SK-MEL-5 (cell line): ENCODE measurements at regions not wholly inside any gene's neighbourhood (a gene's known extent, or its start where the extent isn't known, plus 50 kb on each side); places are given as distances from the start of the nearest gene placed in this dataset.

Experiments
- DNase-seq: peaks from one replicate; pipeline ENCODE4 v3.0.0-alpha.2; 2016; ENCODE audit warnings: low read depth, low spot score
- in situ Hi-C: cut with HindIII; loops from 2 replicates; pipeline ENCODE4 v1.10.0; 2016; ENCODE audit warnings: low sequenced_read_pairs, high pct_unique_total_duplicates, low pct_unique_long_range_greater_than_20kb

- no peak for DNase-seq
- in situ Hi-C loops = no loop called here
Observed at GRCh38 chr9:78541868-78542443, 245.0 kb downstream of the PSAT1 start.

GRCh38 chr9:78542491-78543181 is 245.7 kb downstream of the PSAT1 start:
- in situ Hi-C loops = no loop called here
- no peak for DNase-seq

DNA sequence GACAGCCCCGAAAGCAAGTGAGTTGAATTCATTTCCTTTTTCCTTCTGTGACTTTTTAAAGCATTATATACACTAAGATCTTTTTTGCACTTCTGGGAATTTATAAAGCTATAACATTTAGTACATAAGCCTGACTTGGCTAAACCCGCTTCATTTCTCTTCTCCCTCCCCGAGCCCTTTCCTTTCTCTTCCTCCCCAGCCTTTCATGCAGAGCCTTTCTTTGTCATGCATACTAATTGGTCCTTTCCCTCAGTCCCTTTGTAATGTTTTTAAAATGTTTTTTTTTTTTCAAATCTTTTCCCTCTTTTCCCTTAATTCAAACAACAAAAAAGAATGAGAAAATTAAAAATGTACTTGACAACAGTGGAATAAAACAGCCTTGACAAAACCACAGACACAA is 246.4 kb downstream of the PSAT1 start:
- in situ Hi-C loops = no loop called here
- no peak for DNase-seq

GRCh38 chr9:78544230-78544629 is 247.3 kb downstream of the PSAT1 start:
- DNase-seq = no peak
- in situ Hi-C loops = no loop called here

DNA sequence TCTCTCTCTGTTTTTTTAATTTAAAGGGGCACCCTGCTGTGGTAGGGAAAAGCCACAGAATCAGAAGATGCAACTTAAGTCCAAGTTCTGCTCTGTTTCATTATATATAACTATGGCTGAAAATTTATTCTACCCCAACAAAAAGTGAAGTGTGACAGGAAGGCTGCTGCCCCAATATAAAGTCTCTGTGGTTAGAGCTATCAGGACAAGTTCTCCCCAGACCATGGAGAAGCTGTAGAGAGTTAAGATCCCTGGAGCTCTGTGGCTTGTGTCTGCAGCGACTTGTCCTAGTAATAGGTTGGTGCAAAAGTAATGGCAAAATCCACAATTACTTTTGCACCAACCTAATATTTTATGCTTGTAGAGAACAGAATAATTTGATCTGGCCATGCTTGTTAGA is 250.9 kb downstream of the PSAT1 start:
- in situ Hi-C loops = no loop called here

DNA sequence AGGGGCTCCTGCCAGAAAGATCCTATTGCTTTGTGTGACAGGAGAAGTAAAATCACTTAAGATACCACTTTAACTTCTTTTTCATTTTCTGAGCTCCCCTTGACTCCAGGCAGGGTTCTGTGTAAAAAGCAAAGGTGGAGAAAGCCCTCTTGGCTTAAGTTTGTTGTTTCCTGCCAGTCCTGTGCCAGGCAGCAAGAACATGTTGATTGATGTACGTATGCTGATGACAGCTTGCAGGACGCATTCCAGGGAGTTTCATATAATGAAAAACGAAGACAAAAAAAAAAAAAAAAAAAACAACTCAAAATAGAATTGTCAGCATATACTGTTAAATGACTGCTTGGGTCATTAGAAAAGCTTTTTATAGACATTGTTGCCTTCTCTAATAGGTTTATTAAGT is 251.7 kb downstream of the PSAT1 start:
- in situ Hi-C loops = no loop called here
- DNase-seq = no peak

More for the DNA sequence above, 250.9 kb downstream of the PSAT1 start:
- DNase-seq = no peak

DNA sequence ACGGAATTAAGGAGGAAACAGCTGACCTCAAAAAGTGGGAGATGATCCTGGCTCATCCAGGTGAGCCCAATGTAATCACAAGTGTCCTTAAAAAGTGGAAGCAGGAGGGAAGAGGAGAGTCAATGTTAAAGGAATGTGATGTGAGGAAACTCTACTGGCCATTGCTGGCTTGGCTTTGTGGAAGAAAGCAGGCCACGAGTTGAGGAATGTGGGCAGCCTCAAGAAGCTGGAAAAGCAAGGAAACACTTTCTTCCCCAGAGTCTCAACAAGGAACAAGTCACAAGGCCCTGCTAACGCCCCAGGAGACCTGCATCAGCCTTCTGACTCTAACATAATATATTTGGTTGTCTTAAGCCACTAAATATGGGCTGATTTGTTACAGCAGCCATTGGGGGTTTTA is 252.8 kb downstream of the PSAT1 start:
- DNase-seq = no peak
- in situ Hi-C loops = no loop called here

- in situ Hi-C loops = no loop called here
- peak; percentile 98 for DNase-seq
Observed at GRCh38 chr9:78552802-78553201, 255.9 kb downstream of the PSAT1 start.

DNA sequence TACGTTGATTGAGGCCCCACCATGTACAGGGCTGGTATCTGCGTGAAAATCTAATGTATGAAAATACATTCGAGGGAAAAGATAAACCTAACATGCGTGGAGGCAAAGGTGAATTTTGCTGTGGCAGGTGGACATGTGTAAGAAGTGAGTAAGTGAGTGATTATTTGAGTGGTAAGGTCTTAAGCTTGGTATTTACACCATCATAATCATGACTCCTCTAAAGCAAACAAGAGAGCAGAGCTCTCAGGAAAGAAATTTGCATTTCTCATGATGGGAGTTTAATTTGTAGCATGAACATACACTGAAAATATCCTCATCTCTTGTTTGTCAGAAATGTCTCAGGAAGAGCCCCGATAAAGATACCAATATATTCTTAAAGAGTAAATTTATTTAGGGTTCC is 260.6 kb downstream of the PSAT1 start:
- in situ Hi-C loops = no loop called here
- no peak for DNase-seq

DNA sequence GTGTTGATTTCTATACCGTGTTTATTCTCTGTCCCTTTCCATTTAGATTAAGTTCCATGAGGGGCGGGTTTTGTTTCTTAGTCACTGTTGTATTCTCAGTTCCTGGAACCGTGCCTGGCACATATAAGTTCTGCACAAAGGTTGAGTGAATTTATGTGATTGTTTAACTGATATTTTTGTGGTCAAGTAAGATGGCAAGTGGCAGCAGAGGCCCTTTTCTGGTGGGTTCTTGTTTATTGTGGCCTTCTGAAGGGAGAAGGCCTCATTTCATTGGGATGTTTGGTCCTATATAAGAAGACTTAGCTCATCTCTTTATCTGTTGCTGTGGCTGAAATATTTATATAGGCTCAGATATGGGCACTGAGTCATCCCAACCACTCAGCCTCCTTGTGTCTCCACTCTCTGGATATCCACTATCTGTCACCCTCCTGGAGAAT is 262.5 kb downstream of the PSAT1 start:
- in situ Hi-C loops = no loop called here
- no peak for DNase-seq

DNA sequence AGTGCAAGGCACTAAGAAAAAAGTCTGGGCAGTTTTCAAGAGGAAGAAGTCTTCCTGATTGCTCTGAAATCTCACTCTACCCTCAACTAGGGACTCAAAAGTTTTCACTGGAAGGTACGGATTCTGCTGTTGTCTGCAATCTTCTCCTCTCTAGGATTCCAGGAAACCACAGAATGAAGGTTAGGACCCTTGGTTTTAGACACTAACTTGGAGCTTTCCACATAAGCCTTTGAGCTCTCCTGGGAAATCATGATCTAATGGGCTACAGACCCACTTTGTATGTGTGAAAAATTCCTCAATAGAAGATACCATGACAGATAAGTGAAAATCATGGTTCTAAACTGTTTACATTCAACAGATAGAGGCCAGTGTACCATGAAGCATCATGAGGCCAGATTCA is 265.1 kb downstream of the PSAT1 start:
- in situ Hi-C loops = no loop called here

GRCh38 chr9:78563269-78563668 is 266.3 kb downstream of the PSAT1 start:
- no peak for DNase-seq
- in situ Hi-C loops = no loop called here

More for the DNA sequence above, 265.1 kb downstream of the PSAT1 start:
- DNase-seq = no peak

DNA sequence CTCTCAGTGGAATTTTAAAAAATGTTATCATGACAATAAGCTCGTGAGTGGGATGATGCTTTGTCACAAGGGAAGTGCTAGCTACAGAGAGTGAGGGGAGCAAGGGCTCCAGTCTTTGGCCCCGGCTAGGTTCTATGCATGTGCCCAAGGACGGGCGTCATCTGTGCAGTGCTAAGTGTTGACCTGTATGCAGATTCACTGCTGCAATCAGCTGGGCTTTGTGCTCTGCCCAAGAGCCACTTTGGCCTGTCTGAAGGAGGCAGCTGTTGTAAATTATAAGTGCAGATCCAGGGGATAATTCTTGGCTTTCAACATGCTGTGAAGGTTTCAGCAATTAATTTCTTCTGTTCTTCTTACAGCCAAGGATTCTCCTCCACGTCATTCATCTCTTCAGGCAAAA is 268.6 kb downstream of the PSAT1 start:
- no peak for DNase-seq
- in situ Hi-C loops = no loop called here

- DNase-seq = no peak
- in situ Hi-C loops = no loop called here
Observed at GRCh38 chr9:78566521-78566920, 269.6 kb downstream of the PSAT1 start.

DNA sequence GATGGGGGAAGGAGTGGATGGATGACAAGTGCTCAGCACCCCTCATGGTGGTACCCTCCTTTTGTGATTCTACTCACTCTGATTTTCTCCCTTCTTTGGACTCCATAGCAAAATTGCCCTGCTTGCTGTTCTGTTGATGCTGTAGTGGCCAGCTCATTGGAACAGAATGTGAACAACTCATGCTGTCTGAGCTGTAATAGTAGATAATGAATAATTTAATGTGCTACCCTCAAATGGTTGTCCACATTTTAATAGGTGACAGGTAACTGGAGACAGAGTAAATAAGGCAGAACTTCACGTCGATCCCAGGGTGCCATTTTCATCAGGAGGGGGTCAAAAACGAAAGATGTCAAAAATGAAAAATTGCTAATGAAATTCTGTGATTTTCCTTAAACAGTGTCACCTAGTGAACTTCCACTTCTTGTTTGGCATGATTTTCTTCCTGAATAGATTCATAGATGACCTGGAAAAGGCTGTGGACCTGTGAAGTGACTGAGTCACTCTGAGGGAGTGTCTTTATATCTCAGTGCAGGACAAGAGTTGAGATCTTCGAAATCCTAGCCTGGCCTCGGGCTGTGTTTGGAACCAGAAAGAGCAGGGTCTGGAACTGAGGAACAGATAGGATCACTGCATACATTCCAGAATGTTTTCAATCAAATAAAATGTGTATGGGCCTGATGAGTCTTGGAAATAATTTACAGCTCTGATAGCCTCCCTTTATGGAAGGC is 270.2 kb downstream of the PSAT1 start:
- no peak for DNase-seq
- in situ Hi-C loops = no loop called here

DNA sequence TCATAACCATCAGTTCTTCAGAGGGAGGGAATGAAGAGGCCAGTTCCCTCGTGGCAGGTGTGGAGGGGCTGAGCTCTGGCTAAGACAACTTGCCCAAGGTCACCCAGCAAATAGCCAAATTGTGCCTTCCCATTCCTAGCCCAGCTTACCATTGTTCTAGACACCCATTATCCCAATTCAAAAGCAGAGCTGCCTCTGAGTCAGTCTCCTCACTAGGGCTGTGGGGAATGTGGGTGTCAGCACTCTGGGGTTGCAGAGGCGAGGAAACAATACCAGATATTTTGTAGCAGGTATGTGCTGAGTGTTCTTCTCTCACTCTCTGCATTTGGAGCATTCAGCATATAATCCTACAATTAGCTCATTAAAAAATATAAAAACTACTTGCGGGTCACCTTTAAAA is 270.8 kb downstream of the PSAT1 start:
- DNase-seq = no peak
- in situ Hi-C loops = no loop called here

GRCh38 chr9:78568774-78569173 is 271.8 kb downstream of the PSAT1 start:
- DNase-seq = no peak
- in situ Hi-C loops = no loop called here

- DNase-seq = no peak
- in situ Hi-C loops = no loop called here
Observed at GRCh38 chr9:78572266-78572665, 275.3 kb downstream of the PSAT1 start.

DNA sequence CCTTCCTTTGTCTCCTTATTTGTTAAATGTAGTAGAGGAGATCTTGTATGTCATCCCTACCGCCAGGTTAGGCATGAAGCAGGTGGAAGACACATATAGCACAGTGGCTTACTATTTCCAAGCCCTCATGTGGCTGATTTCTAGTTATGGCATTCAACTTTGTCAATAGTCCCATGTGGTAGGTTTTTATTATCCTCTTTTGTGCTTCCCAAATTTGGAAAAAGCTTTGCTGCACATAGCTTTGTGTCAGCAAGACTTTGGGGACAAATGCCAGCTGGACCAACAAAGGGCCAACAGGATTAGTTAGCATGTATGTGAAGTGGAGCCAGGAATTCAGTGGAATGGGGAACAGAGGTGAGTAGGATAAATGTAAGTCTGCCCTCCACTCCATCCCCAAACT is 276.3 kb downstream of the PSAT1 start:
- in situ Hi-C loops = no loop called here
- no peak for DNase-seq
